GM12878 (cell line): ENCODE measurements at regions not wholly inside any gene's neighbourhood (a gene's known extent, or its start where the extent isn't known, plus 50 kb on each side); places are given as distances from the start of the nearest gene placed in this dataset.

Source experiments
- ATAC-seq: fragments of 200-7000 bp; cut with Tn5 transposase; 3 replicates; pipeline ENCODE4 v1.9.1; 2020; ENCODE audit warnings: mild to moderate bottlenecking, moderate library complexity
- BruUV-seq: library from RNA; stranded (reverse); fragments of 400-500 nt; replicated peaks from 2 replicates; lab custom pipeline; 2021; lab: Mats Ljungman, UMichigan
- CTCF ChIA-PET: fragments of 300-600 bp; sonication (Branson Sonifier 250); formaldehyde crosslinking; extraction: SDS; loops from one replicate; lab custom pipeline; 2021; ENCODE audit warnings: inconsistent platforms; lab: Yijun Ruan, JAX
- POLR2A ChIA-PET: fragments of 350-600 bp; formaldehyde crosslinking; extraction: SDS; loops from one replicate; lab custom pipeline; 2021; ENCODE audit warnings: inconsistent platforms; lab: Charles Lee
- RAD21 ChIA-PET: fragments of 300-600 bp; sonication (Branson Sonifier 250); formaldehyde crosslinking; loops from one replicate; lab custom pipeline; 2023; ENCODE audit warnings: antibody characterized with exemption; ENCODE audit not compliant: unreplicated experiment; lab: Charles Lee
- SMC1A ChIA-PET: fragments of 300-600 bp; sonication (Branson Sonifier 250); formaldehyde crosslinking; loops from one replicate; lab custom pipeline; 2023; ENCODE audit not compliant: unreplicated experiment, uncharacterized antibody; lab: Charles Lee
- DNase-seq: peaks from one replicate; pipeline ENCODE4 v3.0.0-alpha.2; 2011; ENCODE audit warnings: low read depth, low spot score
- FAIRE-seq: peaks from 3 replicates; lab custom pipeline; 2011; peaks lifted over from hg19 to GRCh38; lab: Jason Lieb, UNC
- H2AFZ ChIP-seq: 2 replicates; pipeline ENCODE4 v1.6.0; 2011; ENCODE audit warnings: low read depth, low read length, control low read depth; ENCODE audit not compliant: control insufficient read depth
- H3K27ac ChIP-seq: 2 replicates; pipeline ENCODE4 v1.5.1; 2011; ENCODE audit warnings: control low read depth; ENCODE audit not compliant: control insufficient read depth, insufficient read depth
- H3K27me3 ChIP-seq, 2 experiments: replicated peaks in 1 of 2; 2 replicates each; pipeline versions ENCODE4 v1.6.0 to v1.6.1; 2011; ENCODE audit warnings: low read length in 1 of 2; ENCODE audit not compliant: control insufficient read depth in 2 of 2, insufficient read depth in 2 of 2
- H3K36me3 ChIP-seq, 2 experiments: 2 replicates each; pipeline ENCODE4 v1.5.1; 2011; ENCODE audit warnings: low read length in 1 of 2; ENCODE audit not compliant: control insufficient read depth in 2 of 2, insufficient read depth in 2 of 2
- H3K4me1 ChIP-seq: 2 replicates; pipeline ENCODE4 v1.6.1; 2011; ENCODE audit warnings: mild to moderate bottlenecking, low read length, moderate library complexity, mixed read lengths; ENCODE audit not compliant: control insufficient read depth, insufficient read depth
- H3K4me2 ChIP-seq: 2 replicates; pipeline ENCODE4 v1.6.0; 2011; ENCODE audit warnings: control low read depth; ENCODE audit not compliant: control insufficient read depth, insufficient read depth
- H3K4me3 ChIP-seq: fragments of 200-600 bp; sonication (generic); 2 replicates; pipeline ENCODE4 v1.5.1; 2016
- H3K79me2 ChIP-seq: 2 replicates; pipeline ENCODE4 v1.6.0; 2011; ENCODE audit warnings: low read length; ENCODE audit not compliant: control insufficient read depth, insufficient read depth
- H3K9ac ChIP-seq: 2 replicates; pipeline ENCODE4 v1.8.0; 2011; ENCODE audit warnings: low read length, control low read depth, mixed read lengths; ENCODE audit not compliant: control insufficient read depth, insufficient read depth
- H3K9me3 ChIP-seq: replicated peaks from 3 replicates; pipeline ENCODE4 v1.5.1; 2011; ENCODE audit warnings: mild to moderate bottlenecking, low read length; ENCODE audit not compliant: control insufficient read depth, insufficient read depth
- H4K20me1 ChIP-seq: 2 replicates; pipeline ENCODE4 v1.6.0; 2011; ENCODE audit not compliant: control insufficient read depth, insufficient read depth
- BHLHE40 ChIP-seq, 2 experiments: fragments of 450-650 bp in 1 of 2; IDR thresholded peaks; 2 replicates each; pipeline ENCODE4 v1.6.1; 2011 to 2017; ENCODE audit warnings: low read depth in 2 of 2, borderline replicate concordance in 1 of 2, improper control_type of control experiment in 1 of 2, low read length in 1 of 2, mild to moderate bottlenecking in 1 of 2
- CHD4 ChIP-seq: fragments of 200-600 bp; sonication (generic); IDR thresholded peaks from 2 replicates; pipeline ENCODE4 v1.6.1; 2016; ENCODE audit warnings: mild to moderate bottlenecking
- EZH2 ChIP-seq: IDR thresholded peaks from 2 replicates; pipeline ENCODE4 v1.6.1; 2012; ENCODE audit warnings: low read depth, mild to moderate bottlenecking, control low read depth, inconsistent platforms, low read length, borderline replicate concordance; ENCODE audit not compliant: control insufficient read depth
- FOS ChIP-seq: IDR thresholded peaks from 3 replicates; pipeline ENCODE4 v1.6.1; 2011; ENCODE audit warnings: borderline replicate concordance; ENCODE audit not compliant: insufficient read length; ENCODE audit errors: extremely low read depth
- HDAC2 ChIP-seq: fragments of 200-600 bp; sonication (generic); IDR thresholded peaks from 2 replicates; pipeline ENCODE4 v1.6.1; 2017
- KLF5 ChIP-seq: fragments of 450-650 bp; IDR thresholded peaks from 2 replicates; pipeline ENCODE4 v1.6.1; 2014; ENCODE audit warnings: mild to moderate bottlenecking; ENCODE audit not compliant: partially characterized antibody
- MEF2B ChIP-seq: fragments of 450-650 bp; IDR thresholded peaks from 2 replicates; pipeline ENCODE4 v1.6.1; 2018; ENCODE audit warnings: mild to moderate bottlenecking, moderate library complexity; ENCODE audit not compliant: partially characterized antibody, poor library complexity, severe bottlenecking
- MYB ChIP-seq: fragments of 150-350 bp; IDR thresholded peaks from 2 replicates; pipeline ENCODE4 v1.6.1; 2014; ENCODE audit warnings: mild to moderate bottlenecking, low read depth, low read length, borderline replicate concordance
- NFXL1 ChIP-seq: fragments of 450-650 bp; IDR thresholded peaks from 2 replicates; pipeline ENCODE4 v1.6.1; 2017; ENCODE audit warnings: antibody characterized with exemption, mild to moderate bottlenecking, borderline replicate concordance
- SREBF2 ChIP-seq: IDR thresholded peaks from 2 replicates; pipeline ENCODE4 v1.6.1; 2012; ENCODE audit warnings: mild to moderate bottlenecking, low read length
- SUZ12 ChIP-seq: fragments of 200-600 bp; sonication (generic); IDR thresholded peaks from one replicate; pipeline ENCODE4 v1.6.1; 2018; ENCODE audit warnings: antibody characterized with exemption, mild to moderate bottlenecking; ENCODE audit not compliant: unreplicated experiment
- WGBS: methylation state at CpG from one replicate; pipeline ENCODE4 v1.1.6; 2016; ENCODE audit warnings: low lambda C conversion rate; ENCODE audit not compliant: insufficient replicate concordance, insufficient coverage; ENCODE audit errors: missing lambda C conversion rate; 5-methylcytosine and 5-hydroxymethylcytosine counted together
- in situ Hi-C: fragments of 300-500 bp; cut with MboI; formaldehyde crosslinking; loops from 9 replicates; pipeline ENCODE4 v1.14.3; 2018; ENCODE audit warnings: mixed read lengths
- intact Hi-C: fragments of 100-400 bp; cut with micrococcal nuclease; formaldehyde crosslinking; loops from one replicate; pipeline ENCODE4 v1.14.2; 2022; ENCODE audit not compliant: unreplicated experiment

GRCh38 chr11:29063630-29064361 is 953.0 kb downstream of the KCNA4 start:
- Histone ChIP-seq H3K4me1 (no peaks in the 10 kb centered on the region), H3K79me2 (no peaks in the 10 kb centered on the region), H3K27ac (no peak overlapping the region), H3K36me3 (no peaks in the 10 kb centered on the region), H2AFZ (no peak overlapping the region), H3K4me3 (no peak overlapping the region), H3K9me3 (no peaks in the 10 kb centered on the region), H3K27me3 (no peaks in the 10 kb centered on the region), H3K9ac (no peak overlapping the region), H3K4me2 (no peak overlapping the region), H4K20me1 (no peaks in the 10 kb centered on the region)
- RAD21 ChIA-PET: no interaction called here
- FAIRE-seq (no peak), ATAC-seq (no peak), DNase-seq (no peak)
- intact Hi-C loops (no loop called here), in situ Hi-C loops (no loop called here)
- CTCF ChIA-PET: interaction anchor here (0.8 kb wide), 1 partner anchor 262 kb away, joined by 3 read pairs; no protein-coding TSS in a partner anchor
- TF ChIP-seq BHLHE40 (IDR thresholded peaks at IDR 0.05; ENCODE audit: borderline replicate concordance in 1 of 2, low read depth in 2 of 2, low read length in 1 of 2): no peak
- no peak for TF ChIP-seq CHD4
- no peak for TF ChIP-seq MEF2B
- TF ChIP-seq EZH2: no peak
- no peak for TF ChIP-seq KLF5
- no peak for TF ChIP-seq NFXL1
- TF ChIP-seq FOS: no peak
- TF ChIP-seq MYB: no peak
- TF ChIP-seq SUZ12: no peak
- no peak for TF ChIP-seq SREBF2
- TF ChIP-seq HDAC2: no peak
- SMC1A ChIA-PET: interaction anchor here (0.9 kb wide), 1 partner anchor 9 kb away, joined by 3 read pairs; no protein-coding TSS in a partner anchor
- 10% methylated on average over 3 of the region's 3 CpGs for whole genome bisulfite sequencing
- no TSS peak for BruUV-seq
- POLR2A ChIA-PET: no interaction called here
